Astrocyte (in vitro differentiated cells and primary cell): ENCODE measurements at regions not wholly inside any gene's neighbourhood (a gene's known extent, or its start where the extent isn't known, plus 50 kb on each side); places are given as distances from the start of the nearest gene placed in this dataset.

Source experiments
- EZH2 ChIP-seq: IDR thresholded peaks from 2 replicates; pipeline ENCODE4 v1.6.1; 2012; ENCODE audit warnings: mild to moderate bottlenecking, low read length, inconsistent platforms; ENCODE audit not compliant: insufficient read depth
- TF ChIP-seq, protein P1 (sequence below): IDR thresholded peaks from 2 replicates; pipeline ENCODE4 v1.5.1; 2011; ENCODE audit warnings: low read depth, mild to moderate bottlenecking, inconsistent platforms, low read length, moderate library complexity; ENCODE audit not compliant: insufficient read depth

- TF ChIP-seq, protein P1, sequence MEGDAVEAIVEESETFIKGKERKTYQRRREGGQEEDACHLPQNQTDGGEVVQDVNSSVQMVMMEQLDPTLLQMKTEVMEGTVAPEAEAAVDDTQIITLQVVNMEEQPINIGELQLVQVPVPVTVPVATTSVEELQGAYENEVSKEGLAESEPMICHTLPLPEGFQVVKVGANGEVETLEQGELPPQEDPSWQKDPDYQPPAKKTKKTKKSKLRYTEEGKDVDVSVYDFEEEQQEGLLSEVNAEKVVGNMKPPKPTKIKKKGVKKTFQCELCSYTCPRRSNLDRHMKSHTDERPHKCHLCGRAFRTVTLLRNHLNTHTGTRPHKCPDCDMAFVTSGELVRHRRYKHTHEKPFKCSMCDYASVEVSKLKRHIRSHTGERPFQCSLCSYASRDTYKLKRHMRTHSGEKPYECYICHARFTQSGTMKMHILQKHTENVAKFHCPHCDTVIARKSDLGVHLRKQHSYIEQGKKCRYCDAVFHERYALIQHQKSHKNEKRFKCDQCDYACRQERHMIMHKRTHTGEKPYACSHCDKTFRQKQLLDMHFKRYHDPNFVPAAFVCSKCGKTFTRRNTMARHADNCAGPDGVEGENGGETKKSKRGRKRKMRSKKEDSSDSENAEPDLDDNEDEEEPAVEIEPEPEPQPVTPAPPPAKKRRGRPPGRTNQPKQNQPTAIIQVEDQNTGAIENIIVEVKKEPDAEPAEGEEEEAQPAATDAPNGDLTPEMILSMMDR: no peak
- TF ChIP-seq EZH2: no peak
Measured at GRCh38 chr11:71330996-71331395, 78.6 kb upstream of the SHANK2 start.
